Lung (tissue), 11 donors: ENCODE measurements at regions not wholly inside any gene's neighbourhood (a gene's known extent, or its start where the extent isn't known, plus 50 kb on each side); places are given as distances from the start of the nearest gene placed in this dataset.
"Not testable (repeated sequence)": the region's sequence is repeated elsewhere in the genome, so short reads cannot be mapped to it uniquely, and the experiment has no call there.

ENCODE experiments used
- ATAC-seq: fragments of 200-7000 bp; cut with Tn5 transposase; one replicate; pipeline ENCODE4 v1.9.1; 2020; ENCODE audit warnings: moderate number of reproducible peaks; ENCODE audit not compliant: insufficient read depth, low FRiP score
- DNase-seq, 3 donors: peaks; one replicate each; pipeline ENCODE4 v3.0.0-alpha.2; 2013 to 2017
- H3K27ac ChIP-seq, 2 donors: one replicate each; pipeline ENCODE4 v1.5.1; 2013; ENCODE audit warnings: mild to moderate bottlenecking in 2 of 2, moderate library complexity in 2 of 2, control low read depth in 1 of 2, inconsistent platforms in 1 of 2, low read depth in 1 of 2, low read length in 1 of 2
- H3K27me3 ChIP-seq, 3 donors: one replicate each; pipeline ENCODE4 v1.5.1; 2013; ENCODE audit warnings: low read length in 2 of 3; ENCODE audit not compliant: control insufficient read depth in 3 of 3, insufficient read depth in 3 of 3
- H3K36me3 ChIP-seq, 4 donors: one replicate each; pipeline ENCODE4 v1.5.1; 2013; ENCODE audit warnings: low read length in 4 of 4, mild to moderate bottlenecking in 1 of 4, moderate library complexity in 1 of 4; ENCODE audit not compliant: control insufficient read depth in 4 of 4, insufficient read depth in 4 of 4
- H3K4me1 ChIP-seq, 5 donors: one replicate each; pipeline ENCODE4 v1.5.1; 2013; ENCODE audit warnings: low read length in 5 of 5, mild to moderate bottlenecking in 2 of 5, moderate library complexity in 1 of 5; ENCODE audit not compliant: control insufficient read depth in 5 of 5, insufficient read depth in 5 of 5
- H3K4me3 ChIP-seq: one replicate; pipeline ENCODE4 v1.5.1; 2013; ENCODE audit warnings: mild to moderate bottlenecking, control low read depth, moderate library complexity
- H3K9ac ChIP-seq, 2 donors: one replicate each; pipeline ENCODE4 v1.5.1; 2013; ENCODE audit warnings: low read length in 2 of 2, control low read depth in 1 of 2; ENCODE audit not compliant: insufficient read depth in 1 of 2
- H3K9me3 ChIP-seq, 4 donors: one replicate each; pipeline ENCODE4 v1.5.1; 2013; ENCODE audit warnings: low read length in 3 of 4, mild to moderate bottlenecking in 1 of 4, moderate library complexity in 1 of 4; ENCODE audit not compliant: control insufficient read depth in 4 of 4, insufficient read depth in 3 of 4
- CTCF ChIP-seq: IDR thresholded peaks from 2 replicates; pipeline ENCODE4 v1.5.1; 2012; ENCODE audit warnings: mild to moderate bottlenecking; ENCODE audit errors: control extremely low read depth, extremely low read depth
- WGBS, 2 donors: extraction: QIAGEN DNeasy Blood & Tissue Kit; methylation state at CpG; one replicate each; pipeline ENCODE4 v1.1.7; 2013; 5-methylcytosine and 5-hydroxymethylcytosine counted together
- donor health status: control.
- donor health status: control.
- donor health status: Bipolar disorder and iron deficiency.
- donor health status: healthy.
- donor health status: DM: yes; HTN: yes; CAD: no.

GRCh38 chr16:29159603-29160002 is 174.8 kb downstream of the LAT start:
- not testable (repeated sequence) for H3K4me3 ChIP-seq, H3K9me3 ChIP-seq, H3K4me1 ChIP-seq, H3K27me3 ChIP-seq, H3K36me3 ChIP-seq, ATAC-seq
- peak; percentile 50 to 73 (median 72) for DNase-seq
- H3K9ac ChIP-seq: peak overlapping the region in 1 of 2 donors; percentile 32
- H3K27ac ChIP-seq: peak overlapping the region in 1 of 2 donors; percentile 63
- 76 to 78% methylated on average over 11 of the region's 11 CpGs for WGBS, 2 donors

GRCh38 chr16:29158785-29159184 is 173.9 kb downstream of the LAT start:
- H3K4me3 ChIP-seq: no peak overlapping the region
- peaks cover 0 to 6% (median 0%) of the 10 kb centered on the region in 5 donors for H3K4me1 ChIP-seq
- H3K9me3 ChIP-seq: no peaks in the 10 kb centered on the region
- H3K27ac ChIP-seq: peak overlapping the region in 1 of 2 donors; percentile 11
- TF ChIP-seq CTCF: no peak
- 94 to 95% methylated on average over 29 of the region's 29 CpGs for WGBS, 2 donors
- H3K9ac ChIP-seq: no peak overlapping the region
- DNase-seq (no peak), ATAC-seq (no peak)
- H3K36me3 ChIP-seq: peaks cover 0 to 2% (median 0%) of the 10 kb centered on the region in 4 donors
- H3K27me3 ChIP-seq: no peaks in the 10 kb centered on the region

GRCh38 chr16:29158031-29158784 is 173.4 kb downstream of the LAT start:
- WGBS, 2 donors: 90% methylated on average over 37 of the region's 37 CpGs
- not testable (repeated sequence) for H3K4me3 ChIP-seq, H3K27me3 ChIP-seq, H3K4me1 ChIP-seq, H3K9ac ChIP-seq, H3K9me3 ChIP-seq, H3K36me3 ChIP-seq, DNase-seq, ATAC-seq
- peak overlapping the region in 1 of 2 donors; percentile 96 for H3K27ac ChIP-seq

- Histone ChIP-seq H3K27ac (peak overlapping the region; percentile 47 to 96), H3K4me1 (peaks cover 0 to 11% (median 3%) of the 10 kb centered on the region in 5 donors)
- not testable (repeated sequence) for H3K4me3 ChIP-seq, H3K9ac ChIP-seq, H3K9me3 ChIP-seq, H3K27me3 ChIP-seq, H3K36me3 ChIP-seq
- ATAC-seq (peak; percentile 55), DNase-seq (peak; percentile 42 to 70 (median 65))
- WGBS, 2 donors: 42 to 55% methylated on average over 22 of the region's 22 CpGs
These were observed 172.4 kb downstream of the LAT start for GRCh38 chr16:29157051-29157923.
